ENCODE measurements at regions not wholly inside any gene's neighbourhood (a gene's known extent, or its start where the extent isn't known, plus 50 kb on each side); places are given as distances from the start of the nearest gene placed in this dataset.

- H3K36me3 ChIP-seq (replicated peaks in 1 of 2; ENCODE audit: insufficient read depth in 1 of 2, low read depth in 2 of 2): no peaks in the 10 kb centered on the region
- H3K4me3 ChIP-seq: no peak overlapping the region
- DNase-seq (no peak), ATAC-seq (no peak)
- TF ChIP-seq POLR2A (IDR thresholded peaks at IDR 0.05) (no peak), CTCF (IDR thresholded peaks at IDR 0.05) (no peak)
- H3K9me3 ChIP-seq: no peaks in the 10 kb centered on the region
- H3K27me3 ChIP-seq: no peaks in the 10 kb centered on the region
- no peak overlapping the region for H3K27ac ChIP-seq
- no peaks in the 10 kb centered on the region for H3K4me1 ChIP-seq
- intact Hi-C loops (cut with DNase I): no loop called here
Measured at GRCh38 chr2:33804155-33804554, 205.1 kb upstream of the FAM98A start.

- Histone ChIP-seq H3K4me1 (no peaks in the 10 kb centered on the region), H3K27ac (no peak overlapping the region), H3K27me3 (no peaks in the 10 kb centered on the region), H3K36me3 (replicated peaks in 1 of 2; ENCODE audit: insufficient read depth in 1 of 2, low read depth in 2 of 2) (no peaks in the 10 kb centered on the region), H3K9me3 (no peaks in the 10 kb centered on the region), H3K4me3 (no peak overlapping the region)
- ATAC-seq (no peak), DNase-seq (no peak)
- 58 to 88% methylated on average over 2 of the region's 2 CpGs for WGBS, 2 donors
- TF ChIP-seq CTCF (IDR thresholded peaks at IDR 0.05) (no peak), POLR2A (IDR thresholded peaks at IDR 0.05) (no peak)
- intact Hi-C loops (cut with DNase I): no loop called here
Measured at GRCh38 chr2:33796511-33796910, 197.4 kb upstream of the FAM98A start.

GRCh38 chr2:33791625-33792024, 192.5 kb upstream of the FAM98A start:
- Histone ChIP-seq H3K27me3 (no peaks in the 10 kb centered on the region), H3K9me3 (no peaks in the 10 kb centered on the region), H3K27ac (no peak overlapping the region), H3K36me3 (replicated peaks in 1 of 2; ENCODE audit: insufficient read depth in 1 of 2, low read depth in 2 of 2) (no peaks in the 10 kb centered on the region), H3K4me3 (no peak overlapping the region), H3K4me1 (no peaks in the 10 kb centered on the region)
- intact Hi-C loops (cut with DNase I): no loop called here
- ATAC-seq (no peak), DNase-seq (no peak)
- 75 to 77% methylated on average over 3 of the region's 3 CpGs for WGBS, 2 donors
- TF ChIP-seq POLR2A (IDR thresholded peaks at IDR 0.05) (no peak), CTCF (IDR thresholded peaks at IDR 0.05) (no peak)

- DNase-seq: no peak
- ATAC-seq: no peak
- Histone ChIP-seq H3K4me1 (no peaks in the 10 kb centered on the region), H3K4me3 (no peak overlapping the region), H3K27me3 (no peaks in the 10 kb centered on the region), H3K9me3 (no peaks in the 10 kb centered on the region), H3K27ac (no peak overlapping the region), H3K36me3 (replicated peaks in 1 of 2; ENCODE audit: insufficient read depth in 1 of 2, low read depth in 2 of 2) (no peaks in the 10 kb centered on the region)
- 67 to 83% methylated on average over 1 of the region's 1 CpG for WGBS, 2 donors
- intact Hi-C loops (cut with DNase I): no loop called here
- no peak for TF ChIP-seq CTCF (IDR thresholded peaks at IDR 0.05)
- TF ChIP-seq POLR2A (IDR thresholded peaks at IDR 0.05): no peak
Measured at GRCh38 chr2:33788044-33788443, 188.9 kb upstream of the FAM98A start.

GRCh38 chr2:33786881-33787280, 187.8 kb upstream of the FAM98A start:
- H3K36me3 ChIP-seq (replicated peaks in 1 of 2; ENCODE audit: insufficient read depth in 1 of 2, low read depth in 2 of 2): no peaks in the 10 kb centered on the region
- 71 to 81% methylated on average over 5 of the region's 5 CpGs for WGBS, 2 donors
- DNase-seq (no peak), ATAC-seq (no peak)
- no peaks in the 10 kb centered on the region for H3K27me3 ChIP-seq
- no peak overlapping the region for H3K4me3 ChIP-seq
- no peaks in the 10 kb centered on the region for H3K4me1 ChIP-seq
- intact Hi-C loops (cut with DNase I): no loop called here
- no peak for TF ChIP-seq POLR2A (IDR thresholded peaks at IDR 0.05)
- TF ChIP-seq CTCF (IDR thresholded peaks at IDR 0.05): no peak
- H3K9me3 ChIP-seq: no peaks in the 10 kb centered on the region
- no peak overlapping the region for H3K27ac ChIP-seq
